Activated naive CD4-positive, alpha-beta T cell (primary cell): ENCODE measurements at regions not wholly inside any gene's neighbourhood (a gene's known extent, or its start where the extent isn't known, plus 50 kb on each side); places are given as distances from the start of the nearest gene placed in this dataset.

ENCODE experiments used
- DNase-seq, 4 experiments: peaks; one replicate each; lab custom pipeline; 2025; lab: John Stamatoyannopoulos, UW

DNA sequence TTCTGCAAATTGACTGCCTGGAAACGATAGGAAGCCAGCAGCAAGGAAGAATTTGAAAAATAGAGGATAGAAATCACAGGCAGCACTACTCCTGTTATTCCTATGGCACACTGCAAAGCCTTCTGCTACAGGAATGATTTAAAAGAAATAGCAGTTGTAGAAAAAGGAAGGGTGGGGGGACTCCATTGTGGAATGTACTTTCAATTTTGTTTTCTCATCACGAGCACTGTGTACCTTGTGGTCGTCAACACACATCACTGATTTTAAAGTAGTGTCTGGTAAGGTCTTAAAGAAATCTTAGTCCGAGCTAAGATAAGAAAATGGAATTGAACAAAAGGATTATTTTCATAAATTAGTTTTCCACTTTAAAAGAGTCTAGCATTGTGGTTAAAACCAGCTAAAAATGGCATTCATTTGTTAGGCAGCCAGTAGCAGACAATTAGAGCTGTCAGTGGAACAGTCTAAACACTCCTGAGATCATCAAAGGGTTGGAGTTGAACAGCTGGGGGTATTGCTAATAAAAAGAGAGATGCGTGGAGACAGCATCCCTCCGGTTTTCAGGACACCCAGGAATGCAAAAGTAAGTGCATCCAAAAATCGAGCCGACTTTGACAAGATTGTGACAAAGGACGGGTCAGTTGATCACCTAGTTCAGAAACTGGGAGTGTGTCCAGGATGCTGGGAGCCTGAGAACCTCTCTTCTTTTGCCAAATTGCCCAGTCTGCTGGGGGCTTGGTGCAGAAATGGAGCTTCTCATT lies 97.8 kb upstream of the WWC1 start:
- DNase-seq, result no peak

DNA sequence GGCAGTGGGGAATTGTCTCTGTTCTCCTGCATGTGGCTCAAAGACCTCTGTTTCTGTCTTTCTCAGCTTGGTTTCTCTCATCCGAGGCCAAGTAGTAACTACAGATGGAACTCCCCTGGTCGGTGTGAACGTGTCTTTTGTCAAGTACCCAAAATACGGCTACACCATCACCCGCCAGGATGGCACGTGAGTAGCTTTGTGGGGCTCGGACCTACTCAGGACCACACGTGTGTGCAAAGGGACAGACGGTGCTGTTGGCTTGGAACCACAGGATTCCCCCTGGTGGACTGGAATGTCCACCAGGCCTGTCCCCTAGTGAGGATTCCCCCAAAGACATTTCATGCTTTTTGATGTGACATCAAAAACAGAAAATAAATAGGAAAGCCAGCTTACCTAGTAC lies 96.3 kb upstream of the WWC1 start:
- no peak for DNase-seq

DNA sequence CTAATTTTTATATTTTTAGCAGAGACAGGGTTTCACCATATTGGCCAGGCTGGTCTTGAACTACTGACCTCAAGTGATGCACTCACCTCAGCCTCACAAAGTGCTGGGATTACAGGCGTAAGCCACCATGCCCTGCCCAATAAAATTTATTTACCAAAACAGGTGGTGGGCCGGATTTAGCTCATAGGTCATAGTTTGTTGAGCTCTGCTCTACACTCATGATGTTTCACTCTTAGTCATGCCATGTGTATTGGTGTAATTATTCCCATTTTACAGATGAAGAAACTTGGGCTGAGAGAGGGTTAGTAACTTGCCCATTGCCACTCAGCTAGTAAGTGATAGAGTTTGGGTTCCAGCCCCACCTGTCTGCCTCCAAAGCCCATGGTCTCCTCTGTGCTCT lies 93.1 kb upstream of the WWC1 start:
- DNase-seq, result no peak

DNA sequence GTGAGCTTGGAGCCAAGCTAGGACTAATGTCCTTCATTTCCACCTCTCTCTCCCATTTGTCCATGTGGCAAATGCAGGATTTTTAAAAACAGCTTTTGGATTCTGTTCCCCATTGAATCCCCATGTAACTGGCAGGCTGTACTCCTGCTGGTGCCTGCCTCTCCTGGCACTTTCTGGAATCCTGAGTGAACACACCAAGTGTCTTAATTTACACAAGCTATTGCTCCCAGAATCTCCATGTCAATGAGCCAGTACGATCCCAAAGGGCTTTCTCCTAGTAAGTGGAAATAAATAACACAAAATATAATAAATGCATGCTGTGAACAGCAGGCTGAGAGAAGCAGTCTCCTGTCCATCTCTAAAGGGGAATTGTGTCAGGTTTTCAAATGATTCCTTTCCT lies 88.4 kb upstream of the WWC1 start:
- DNase-seq, result no peak

DNA sequence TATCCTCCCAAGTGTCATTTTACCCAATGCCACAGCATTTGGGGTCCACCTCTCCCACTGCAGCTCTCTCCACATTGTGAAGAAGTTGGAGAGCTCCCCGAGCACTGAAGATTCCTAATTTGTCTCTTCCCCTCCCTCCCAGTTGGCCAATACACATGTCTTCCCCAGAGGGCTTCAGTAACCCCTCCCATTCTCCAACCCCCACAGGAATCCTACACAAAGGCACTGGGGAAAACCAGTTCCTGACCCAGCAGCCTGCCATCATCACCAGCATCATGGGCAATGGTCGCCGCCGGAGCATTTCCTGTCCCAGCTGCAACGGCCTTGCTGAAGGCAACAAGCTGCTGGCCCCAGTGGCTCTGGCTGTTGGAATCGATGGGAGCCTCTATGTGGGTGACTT lies 87.3 kb upstream of the WWC1 start:
- no peak for DNase-seq

DNA sequence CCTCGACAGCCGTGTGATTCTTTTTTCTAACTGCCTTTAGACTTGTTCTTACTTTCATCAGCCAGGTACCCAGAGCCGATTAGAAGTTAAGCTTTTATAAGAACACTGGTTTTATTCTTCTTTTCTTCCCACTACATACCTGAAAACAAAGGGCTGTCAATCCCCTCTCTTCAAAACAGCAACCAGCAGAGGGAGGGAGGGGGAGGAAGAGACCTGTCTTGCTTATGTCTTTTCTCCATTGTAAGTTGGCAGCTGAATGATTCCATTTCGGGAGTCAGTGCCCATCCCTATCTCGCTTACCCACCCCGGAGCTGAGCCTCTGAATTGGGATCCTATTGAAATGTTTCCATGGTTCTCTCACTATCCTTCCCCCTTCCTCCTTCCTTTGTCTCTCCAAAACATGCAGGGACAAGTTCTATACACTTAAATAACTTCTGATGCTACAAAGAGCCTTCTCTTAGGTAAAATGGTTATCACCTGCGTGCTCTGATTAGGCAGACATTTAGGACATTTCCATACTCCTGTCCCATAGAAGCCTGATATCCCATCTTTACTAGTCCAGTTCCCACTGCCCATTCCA lies 83.9 kb upstream of the WWC1 start:
- DNase-seq, result no peak

DNA sequence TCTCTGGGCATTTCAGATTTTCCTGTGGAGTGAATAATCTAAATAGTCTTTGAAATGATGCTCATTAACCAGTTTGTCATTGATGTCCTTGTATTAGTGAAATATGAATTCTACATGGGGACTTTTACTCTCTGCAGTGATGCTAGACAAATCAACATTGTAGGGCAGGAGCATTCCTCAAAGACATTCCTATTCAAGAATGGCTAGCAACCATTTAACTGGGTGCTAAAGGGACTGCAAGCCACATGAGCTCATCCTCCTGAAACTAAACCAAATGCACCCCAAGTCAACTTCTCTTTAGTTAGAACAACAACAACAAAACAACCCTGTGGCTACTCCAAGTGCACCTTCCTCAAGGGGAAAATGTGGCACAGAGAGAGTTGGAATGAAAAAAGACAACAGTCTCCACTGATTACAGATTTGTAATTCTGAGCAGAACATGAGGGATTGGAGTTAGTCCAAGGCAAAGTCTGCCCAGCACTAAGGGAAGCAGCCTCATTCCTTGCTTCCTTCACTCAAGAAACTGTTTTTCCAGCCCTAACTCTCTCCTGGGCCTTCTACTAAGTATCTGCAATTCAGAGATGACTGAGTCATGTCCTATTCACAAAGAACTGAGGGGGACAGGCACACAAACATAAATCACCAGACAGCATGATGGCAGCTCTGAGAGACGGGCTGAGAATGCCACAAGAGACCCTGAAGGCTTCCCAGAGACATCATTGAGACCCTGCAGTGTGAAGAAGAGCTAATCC lies 82.0 kb upstream of the WWC1 start:
- no peak for DNase-seq

DNA sequence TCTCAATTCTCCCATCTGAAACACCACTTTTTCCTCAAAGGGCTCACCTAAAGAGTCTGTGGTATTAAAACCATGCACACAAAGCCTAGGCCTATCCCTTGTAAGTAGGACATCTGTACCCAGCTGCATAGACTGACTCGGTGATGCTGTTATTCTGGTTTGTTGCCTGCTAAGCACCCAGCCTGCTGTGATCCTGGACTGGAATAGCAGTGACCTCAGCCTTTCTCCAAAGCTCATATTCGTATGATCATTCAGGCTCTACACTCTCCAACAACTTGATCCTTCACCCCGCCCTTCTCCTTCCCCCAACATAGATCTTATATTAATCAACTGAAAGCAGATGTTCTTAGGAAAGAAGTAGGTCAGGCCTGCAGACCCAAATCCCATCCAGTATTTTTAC lies 81.4 kb upstream of the WWC1 start:
- no peak for DNase-seq

DNA sequence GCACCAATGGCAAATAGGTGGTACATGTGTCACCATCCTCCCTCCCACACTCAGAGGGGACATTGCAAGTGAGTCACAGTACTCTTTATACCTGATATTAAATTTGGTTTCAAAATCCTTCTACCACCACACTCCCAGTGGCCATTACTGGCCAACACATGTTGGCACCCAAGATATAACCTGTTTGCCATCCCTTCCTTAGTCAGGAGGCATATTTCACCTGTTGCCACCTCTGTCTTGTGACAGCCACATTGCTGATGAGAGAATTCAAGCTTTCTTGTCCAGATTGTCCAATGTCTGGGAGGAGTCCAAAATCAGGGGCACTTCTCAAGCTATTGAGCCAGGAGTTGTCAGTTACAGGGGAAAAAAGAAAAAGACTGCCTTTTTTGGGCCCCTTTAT lies 80.2 kb upstream of the WWC1 start:
- no peak for DNase-seq

DNA sequence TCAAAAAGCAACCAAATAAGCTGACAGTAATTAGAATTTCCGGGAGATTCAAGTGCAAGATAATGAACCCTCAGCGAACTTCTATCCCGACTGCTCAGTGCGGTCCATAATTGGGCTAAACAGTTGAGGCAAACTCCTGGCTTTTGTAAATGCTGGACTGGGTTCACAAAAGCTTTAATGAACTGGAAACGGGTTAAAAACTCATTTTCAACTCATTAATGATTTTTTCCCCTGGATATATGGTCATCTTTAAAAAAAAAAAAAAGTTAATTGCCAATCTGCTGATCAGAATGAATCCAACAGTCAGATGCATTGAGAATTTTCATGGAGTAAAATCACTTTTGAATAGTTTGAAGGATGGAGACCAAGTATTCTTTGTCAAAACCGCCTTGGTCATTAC lies 79.5 kb upstream of the WWC1 start:
- no peak for DNase-seq

DNA sequence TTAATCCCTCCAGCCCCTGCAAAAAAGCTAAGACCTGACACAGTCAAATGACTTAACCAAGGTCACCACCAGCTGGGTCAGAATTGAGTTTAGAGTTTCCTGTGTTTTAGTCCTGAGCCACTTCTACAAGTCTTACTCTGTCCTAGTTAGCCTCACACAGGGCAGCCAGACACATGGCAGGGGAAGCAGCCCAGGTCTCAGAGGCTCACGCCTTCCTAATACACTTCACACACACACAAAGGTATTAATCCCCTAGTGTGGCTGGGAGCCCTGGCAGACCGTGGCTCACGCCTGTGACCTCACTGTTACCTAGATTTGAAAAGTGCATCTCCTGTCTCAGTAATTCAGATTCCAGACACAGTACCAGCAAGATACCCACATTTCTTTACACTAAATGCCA lies 77.4 kb upstream of the WWC1 start:
- DNase-seq, result no peak

DNA sequence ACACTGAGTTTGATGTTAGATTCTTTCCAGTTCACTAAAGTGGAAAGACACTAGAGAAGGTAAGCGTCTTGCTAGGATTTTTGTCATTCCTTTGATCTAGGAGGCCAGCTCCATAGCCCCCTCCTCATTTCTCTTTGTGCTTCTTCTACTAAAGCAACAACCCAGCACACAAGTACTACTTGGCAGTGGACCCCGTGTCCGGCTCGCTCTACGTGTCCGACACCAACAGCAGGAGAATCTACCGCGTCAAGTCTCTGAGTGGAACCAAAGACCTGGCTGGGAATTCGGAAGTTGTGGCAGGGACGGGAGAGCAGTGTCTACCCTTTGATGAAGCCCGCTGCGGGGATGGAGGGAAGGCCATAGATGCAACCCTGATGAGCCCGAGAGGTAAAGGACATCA lies 76.6 kb upstream of the WWC1 start:
- no peak for DNase-seq

DNA sequence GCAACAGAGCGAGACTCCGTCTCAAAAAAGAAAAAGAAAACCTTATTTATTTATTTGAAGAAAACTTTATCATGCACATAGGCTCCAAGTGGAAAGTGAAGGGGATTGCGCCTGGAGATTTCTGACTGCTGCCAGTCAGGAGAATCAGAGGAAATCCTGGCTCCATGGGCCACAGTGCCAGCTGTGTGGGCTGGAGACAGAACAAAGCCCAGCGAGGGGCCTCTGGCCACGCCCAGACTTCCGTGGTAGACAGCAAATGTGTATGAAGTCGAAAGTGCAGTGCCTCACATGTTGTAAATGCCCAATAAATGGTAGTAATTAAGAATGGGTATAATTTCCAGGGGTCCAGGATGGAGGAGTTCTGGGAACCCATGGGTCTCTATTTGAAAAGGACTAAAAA lies 75.8 kb upstream of the WWC1 start:
- no peak for DNase-seq

DNA sequence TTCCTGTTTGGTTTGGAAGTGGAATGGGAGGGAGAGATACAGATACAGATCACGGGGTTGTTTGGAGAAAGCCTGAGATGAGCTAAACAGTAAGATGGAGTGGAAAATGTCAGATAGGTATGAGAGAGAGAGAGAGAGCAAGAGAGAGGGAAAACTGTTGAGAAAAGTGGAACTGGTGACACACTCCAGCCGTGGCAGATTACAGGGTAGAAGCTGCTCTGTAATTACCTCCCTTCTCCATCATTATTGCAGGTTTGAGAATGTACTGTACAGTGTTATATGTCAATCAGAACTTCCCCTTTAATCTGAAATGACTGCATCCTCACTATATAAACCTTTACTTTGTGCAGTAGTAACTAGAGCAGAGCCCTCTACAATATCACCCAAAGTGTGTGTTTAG lies 74.5 kb upstream of the WWC1 start:
- DNase-seq, result no peak

DNA sequence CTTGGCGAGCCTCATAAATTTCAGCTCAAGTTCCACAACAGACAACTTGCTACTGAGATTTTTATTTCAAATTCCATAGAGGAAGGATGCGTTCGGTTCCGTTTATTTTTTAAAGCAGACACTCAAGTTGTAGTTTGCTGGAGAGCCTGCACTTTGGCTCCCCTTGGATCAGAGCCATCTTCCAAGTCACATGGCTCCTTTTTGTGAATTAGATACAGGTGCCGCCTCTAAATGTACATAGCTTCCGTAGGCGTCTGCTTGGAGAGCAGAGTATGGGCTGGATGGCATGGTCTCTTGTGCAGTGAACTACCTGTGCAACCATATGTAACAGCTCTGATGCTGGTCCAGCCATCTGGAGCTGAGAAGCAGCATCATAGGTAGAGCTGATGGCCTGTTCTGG lies 73.9 kb upstream of the WWC1 start:
- DNase-seq, result no peak

DNA sequence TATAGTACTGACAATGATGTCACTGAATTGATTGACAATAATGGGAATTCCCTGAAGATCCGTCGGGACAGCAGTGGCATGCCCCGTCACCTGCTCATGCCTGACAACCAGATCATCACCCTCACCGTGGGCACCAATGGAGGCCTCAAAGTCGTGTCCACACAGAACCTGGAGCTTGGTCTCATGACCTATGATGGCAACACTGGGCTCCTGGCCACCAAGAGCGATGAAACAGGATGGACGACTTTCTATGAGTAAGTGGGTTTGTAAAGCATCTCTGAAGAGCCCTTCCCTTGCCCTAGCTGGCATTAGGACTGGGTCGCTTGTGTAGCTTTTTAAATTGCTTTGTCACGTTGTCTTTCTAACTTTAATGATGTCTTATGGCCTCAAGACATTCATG lies 72.7 kb upstream of the WWC1 start:
- no peak for DNase-seq

DNA sequence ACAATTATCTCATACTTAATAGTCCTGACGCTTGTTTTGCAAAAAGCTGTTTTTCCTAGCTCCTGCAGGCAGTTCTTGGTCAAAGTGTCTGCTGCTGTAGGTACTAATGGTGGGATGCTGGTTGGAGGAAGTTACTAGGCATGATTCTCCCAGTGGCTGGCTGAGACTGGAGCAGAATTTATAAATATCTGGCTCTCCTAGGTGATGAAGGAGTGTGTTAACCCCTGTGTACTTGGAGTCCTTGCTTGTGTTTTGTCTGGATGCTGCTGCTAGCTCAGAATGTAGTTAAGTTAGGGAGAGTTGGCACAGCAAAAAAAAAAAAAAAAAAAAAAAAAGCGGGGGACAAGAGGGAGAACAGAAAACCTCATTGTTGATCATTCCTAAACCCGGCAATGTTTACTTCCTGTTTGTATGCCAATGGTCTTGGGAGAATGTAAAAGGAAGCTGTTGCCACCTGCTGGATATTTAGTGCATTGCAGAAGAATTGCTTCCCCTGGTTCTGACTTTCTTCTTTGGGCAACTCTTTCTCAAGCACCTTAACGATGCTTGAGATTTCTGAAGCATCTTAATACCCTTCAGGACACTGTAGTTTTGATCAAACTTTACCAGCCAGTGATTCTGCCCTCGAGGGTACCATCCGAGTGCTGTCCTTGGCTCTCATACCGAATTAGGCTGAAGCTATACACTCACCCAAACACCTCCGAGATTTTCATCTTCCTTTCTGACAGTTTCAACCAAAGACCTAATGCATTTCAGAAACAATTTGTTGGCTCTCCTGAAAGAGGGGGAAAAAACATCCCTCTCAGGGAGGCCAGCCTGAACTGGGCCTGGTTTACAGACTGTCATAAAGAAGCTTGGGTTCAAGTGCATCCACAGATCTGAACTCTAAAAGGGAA lies 71.7 kb upstream of the WWC1 start:
- no peak for DNase-seq

DNA sequence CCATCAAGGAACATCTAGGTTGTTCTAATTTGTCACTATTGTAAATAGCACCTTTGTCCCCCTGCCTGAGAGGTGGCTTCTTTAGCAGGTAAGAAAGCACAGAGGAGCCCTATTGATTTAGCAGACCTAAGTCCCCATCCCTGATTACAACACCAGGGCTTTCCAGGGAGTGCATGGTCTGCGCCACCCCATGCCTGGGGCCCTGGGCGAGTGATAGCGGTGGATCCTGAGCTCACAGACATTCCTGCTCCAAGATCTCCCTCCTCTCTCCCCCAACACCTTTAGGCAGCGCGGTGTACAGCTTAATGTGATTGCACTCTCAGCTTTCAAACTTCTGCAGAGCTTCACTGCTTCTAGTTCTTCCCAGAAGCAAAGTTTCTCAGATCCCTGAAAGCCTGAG lies 67.4 kb upstream of the WWC1 start:
- no peak for DNase-seq

DNA sequence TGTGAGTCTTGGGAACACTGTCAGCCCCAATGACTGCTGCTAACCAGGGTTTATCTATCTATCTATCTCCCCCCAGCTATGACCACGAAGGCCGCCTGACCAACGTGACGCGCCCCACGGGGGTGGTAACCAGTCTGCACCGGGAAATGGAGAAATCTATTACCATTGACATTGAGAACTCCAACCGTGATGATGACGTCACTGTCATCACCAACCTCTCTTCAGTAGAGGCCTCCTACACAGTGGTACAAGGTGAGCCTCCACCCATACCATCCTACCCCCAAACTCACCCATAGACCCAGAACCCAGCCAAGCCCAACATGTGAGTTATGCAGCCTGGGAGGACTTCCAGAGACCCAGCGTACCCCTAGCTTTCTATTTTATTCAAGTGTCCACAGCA lies 65.4 kb upstream of the WWC1 start:
- no peak for DNase-seq

DNA sequence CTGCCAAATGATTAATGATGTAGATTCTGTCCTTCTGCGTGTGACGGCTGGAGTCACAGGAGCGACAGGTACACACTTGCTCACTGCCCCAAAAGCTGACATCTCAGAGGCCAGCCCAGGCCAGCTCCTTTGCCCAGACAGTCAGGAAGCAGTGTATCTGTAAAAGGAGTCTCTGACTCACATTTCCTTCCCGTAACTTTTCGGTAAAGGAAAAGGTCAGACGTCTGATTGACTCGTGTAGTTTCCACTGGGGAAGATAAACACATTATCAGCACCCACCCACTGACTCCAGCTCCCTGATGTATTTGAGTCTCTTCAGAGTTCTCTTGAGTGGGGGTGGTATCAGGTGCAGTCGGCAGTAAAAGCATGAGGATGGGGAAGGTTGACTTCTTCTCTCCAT lies 64.4 kb upstream of the WWC1 start:
- DNase-seq, result no peak

DNA sequence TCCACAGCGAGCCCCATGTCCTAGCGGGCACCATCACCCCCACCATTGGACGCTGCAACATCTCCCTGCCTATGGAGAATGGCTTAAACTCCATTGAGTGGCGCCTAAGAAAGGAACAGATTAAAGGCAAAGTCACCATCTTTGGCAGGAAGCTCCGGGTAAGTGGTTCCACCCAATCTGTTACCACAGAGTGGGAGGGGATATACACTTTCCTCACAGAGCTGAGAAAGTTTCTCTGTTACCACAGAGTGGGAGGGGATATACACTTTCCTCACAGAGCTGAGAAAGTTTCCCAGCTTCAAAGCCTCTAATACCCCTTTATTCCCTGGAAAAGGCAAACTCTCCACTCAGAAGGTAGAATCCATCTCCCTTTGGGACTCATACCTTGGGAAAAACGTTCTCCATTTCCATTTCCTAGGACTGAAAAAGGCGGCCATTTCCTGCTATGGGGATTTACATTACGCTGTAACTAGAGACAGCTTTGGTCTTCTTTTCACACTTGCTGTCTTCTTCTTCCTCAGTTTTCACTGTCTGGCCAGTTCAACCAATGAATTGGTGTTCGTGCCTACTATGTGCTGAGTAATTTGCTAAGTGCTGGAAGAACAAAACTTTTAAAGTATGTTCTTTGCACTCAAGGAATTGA lies 63.4 kb upstream of the WWC1 start:
- DNase-seq, result no peak

DNA sequence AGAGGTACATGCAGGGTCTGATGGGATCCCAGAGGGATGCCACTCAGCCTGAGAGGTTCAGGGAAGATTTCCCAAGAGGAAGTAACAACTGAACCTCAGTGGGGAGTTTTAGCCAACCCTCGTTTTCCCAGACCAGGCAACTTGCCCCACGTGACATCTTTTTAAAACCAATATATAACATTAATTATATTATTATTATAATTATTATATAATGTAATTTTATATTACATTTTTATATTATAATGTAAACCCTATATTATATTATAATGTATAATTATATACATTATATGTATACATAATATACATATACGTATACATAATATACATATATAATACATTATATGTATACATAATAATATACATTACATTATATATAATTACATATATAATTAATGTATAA lies 62.8 kb upstream of the WWC1 start:
- no peak for DNase-seq
